Left ventricle myocardium inferior (tissue), 1 donor: ENCODE measurements at regions not wholly inside any gene's neighbourhood (a gene's known extent, or its start where the extent isn't known, plus 50 kb on each side); places are given as distances from the start of the nearest gene placed in this dataset.

Source experiments
- DNase-seq: peaks from one replicate; pipeline ENCODE4 v3.0.0-alpha.2; 2020
- H3K27ac ChIP-seq: fragments of 200-600 bp; replicated peaks from 2 replicates; pipeline ENCODE4 v1.8.0; 2021
- H3K27me3 ChIP-seq: fragments of 200-600 bp; 2 replicates; pipeline ENCODE4 v1.8.0; 2021; ENCODE audit warnings: low read depth
- H3K36me3 ChIP-seq: fragments of 200-600 bp; 2 replicates; pipeline ENCODE4 v1.8.0; 2021
- H3K4me1 ChIP-seq: fragments of 200-600 bp; 2 replicates; pipeline ENCODE4 v1.8.0; 2021
- H3K4me3 ChIP-seq: fragments of 200-600 bp; 2 replicates; pipeline ENCODE4 v1.8.0; 2021; ENCODE audit warnings: mild to moderate bottlenecking, moderate library complexity
- H3K9me3 ChIP-seq: fragments of 200-600 bp; replicated peaks from 2 replicates; pipeline ENCODE4 v1.8.0; 2021
- CTCF ChIP-seq: fragments of 200-600 bp; IDR thresholded peaks from 2 replicates; pipeline ENCODE4 v1.8.0; 2021; ENCODE audit warnings: antibody characterized with exemption, mild to moderate bottlenecking, borderline replicate concordance
- intact Hi-C: fragments of 100-400 bp; cut with micrococcal nuclease; formaldehyde crosslinking; loops from one replicate; pipeline ENCODE4 v1.11.0; 2022
- donor health status: DM: no; HTN: yes; CAD: no; lungs with severe emphysema.

DNA sequence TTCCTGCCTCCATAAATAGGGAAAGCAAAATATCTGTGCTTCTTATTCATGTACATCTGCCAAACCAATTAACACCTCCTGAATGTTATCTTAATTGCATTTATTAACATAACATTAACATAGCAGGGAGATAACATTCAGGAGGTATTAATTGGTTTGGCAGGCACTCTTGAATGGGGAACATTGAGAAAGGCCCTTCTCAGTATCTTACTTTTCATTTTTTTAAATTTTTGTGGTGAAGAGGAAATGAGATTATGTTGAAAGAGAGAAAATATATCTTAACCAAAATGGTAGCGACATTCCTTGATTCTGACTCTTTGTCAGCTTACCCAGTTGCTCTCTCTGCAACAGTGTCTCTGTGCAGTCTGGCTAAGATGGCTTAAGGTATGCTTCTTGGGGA is 100.4 kb upstream of the TLE1 start:
- no peak for TF ChIP-seq CTCF
- Histone ChIP-seq H3K27me3 (no peaks in the 10 kb centered on the region), H3K4me3 (no peak overlapping the region), H3K36me3 (no peaks in the 10 kb centered on the region), H3K9me3 (no peaks in the 10 kb centered on the region), H3K27ac (no peak overlapping the region), H3K4me1 (no peaks in the 10 kb centered on the region)
- intact Hi-C loops, result no loop called here
- no peak for DNase-seq

DNA sequence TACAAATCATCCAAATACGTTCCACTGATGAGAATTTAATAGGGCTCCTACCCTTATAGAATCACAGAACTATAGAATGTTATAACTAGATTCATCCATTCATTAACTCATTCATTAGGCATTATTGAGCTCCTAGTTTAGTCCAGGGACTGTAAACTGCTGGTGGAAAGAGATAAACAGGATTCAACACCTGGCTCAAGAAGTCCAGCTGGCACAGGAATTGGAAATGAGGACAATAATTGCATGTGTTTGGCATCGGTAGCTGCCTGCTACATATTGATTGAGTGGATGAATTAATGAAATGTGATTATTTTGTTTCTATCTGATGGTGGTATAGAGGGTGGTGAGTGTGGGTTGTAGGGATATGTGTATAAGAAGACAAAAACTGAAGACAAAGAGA is 100.8 kb upstream of the TLE1 start:
- no peaks in the 10 kb centered on the region for H3K27me3 ChIP-seq
- no peaks in the 10 kb centered on the region for H3K9me3 ChIP-seq
- no peaks in the 10 kb centered on the region for H3K4me1 ChIP-seq
- H3K27ac ChIP-seq, result no peak overlapping the region
- H3K36me3 ChIP-seq, result no peaks in the 10 kb centered on the region
- intact Hi-C loops, result no loop called here
- DNase-seq, result no peak
- TF ChIP-seq CTCF, result no peak
- no peak overlapping the region for H3K4me3 ChIP-seq

DNA sequence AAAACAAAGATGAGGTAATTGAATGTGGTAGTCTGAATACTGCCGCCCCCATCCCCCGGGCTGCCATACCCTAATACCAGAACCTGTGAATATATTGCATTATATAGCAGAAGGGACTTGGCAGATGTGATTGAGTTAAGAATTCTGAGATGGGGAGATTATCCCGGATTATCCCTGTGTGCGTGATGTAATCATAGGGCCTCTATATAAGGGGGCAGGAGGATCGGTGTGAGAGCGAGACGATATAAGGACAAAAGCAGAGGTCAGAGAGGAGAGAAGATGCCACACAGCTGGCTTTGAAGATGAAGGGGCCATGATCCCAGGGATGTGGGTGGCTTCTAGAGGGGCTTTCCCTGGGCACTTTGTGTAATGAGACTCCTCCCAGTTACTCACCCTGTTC is 101.7 kb upstream of the TLE1 start:
- intact Hi-C loops, result no loop called here

GRCh38 chr9:81798606-81799005 is 109.3 kb upstream of the TLE1 start:
- no peak for TF ChIP-seq CTCF
- H3K4me3 ChIP-seq, result no peak overlapping the region
- intact Hi-C loops, result no loop called here
- peaks cover 19% of the 10 kb centered on the region for H3K27me3 ChIP-seq
- no peak overlapping the region for H3K27ac ChIP-seq
- DNase-seq, result no peak
- H3K36me3 ChIP-seq, result no peaks in the 10 kb centered on the region
- no peaks in the 10 kb centered on the region for H3K4me1 ChIP-seq
- H3K9me3 ChIP-seq, result no peaks in the 10 kb centered on the region

More for the DNA sequence above, 101.7 kb upstream of the TLE1 start:
- DNase-seq, result no peak
- Histone ChIP-seq H3K27me3 (no peaks in the 10 kb centered on the region), H3K27ac (no peak overlapping the region), H3K9me3 (no peaks in the 10 kb centered on the region), H3K4me1 (no peaks in the 10 kb centered on the region), H3K4me3 (no peak overlapping the region), H3K36me3 (no peaks in the 10 kb centered on the region)
- no peak for TF ChIP-seq CTCF

DNA sequence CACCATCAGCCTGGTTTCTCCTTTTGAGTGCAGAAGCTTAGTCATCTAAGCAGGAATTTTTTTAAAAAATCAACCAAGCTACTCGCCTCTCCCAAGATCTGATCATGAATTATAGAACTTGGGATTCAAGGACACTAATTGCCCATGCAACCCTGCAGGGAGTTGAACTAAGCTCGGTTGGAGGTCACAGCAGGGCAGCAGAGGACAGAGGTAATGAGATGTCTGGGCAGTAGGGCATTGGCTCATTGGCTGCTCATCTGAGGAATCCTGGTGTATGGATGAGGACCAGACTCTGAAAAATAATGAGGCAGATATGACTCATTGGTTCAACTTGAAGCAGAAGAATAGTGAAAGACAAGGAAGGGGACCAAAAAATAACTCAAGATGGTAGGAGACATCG is 111.8 kb upstream of the TLE1 start:
- no peak for DNase-seq

More for the DNA sequence above, 111.8 kb upstream of the TLE1 start:
- Histone ChIP-seq H3K27ac (no peak overlapping the region), H3K27me3 (peaks cover 33% of the 10 kb centered on the region), H3K9me3 (no peaks in the 10 kb centered on the region), H3K4me1 (no peaks in the 10 kb centered on the region), H3K36me3 (no peaks in the 10 kb centered on the region), H3K4me3 (no peak overlapping the region)
- no peak for TF ChIP-seq CTCF
- intact Hi-C loops, result no loop called here
